Ammon's horn (tissue), 1 donor: ENCODE measurements at regions not wholly inside any gene's neighbourhood (a gene's known extent, or its start where the extent isn't known, plus 50 kb on each side); places are given as distances from the start of the nearest gene placed in this dataset.

Experiments
- DNase-seq: peaks from one replicate; pipeline ENCODE4 v3.0.0-alpha.2; 2016; ENCODE audit warnings: low spot score

- DNase-seq: no peak
Observed at GRCh38 chr18:22330508-22330907, 87.2 kb downstream of the CTAGE1 start.

GRCh38 chr18:22325396-22325795, 92.3 kb downstream of the CTAGE1 start:
- DNase-seq: no peak

DNA sequence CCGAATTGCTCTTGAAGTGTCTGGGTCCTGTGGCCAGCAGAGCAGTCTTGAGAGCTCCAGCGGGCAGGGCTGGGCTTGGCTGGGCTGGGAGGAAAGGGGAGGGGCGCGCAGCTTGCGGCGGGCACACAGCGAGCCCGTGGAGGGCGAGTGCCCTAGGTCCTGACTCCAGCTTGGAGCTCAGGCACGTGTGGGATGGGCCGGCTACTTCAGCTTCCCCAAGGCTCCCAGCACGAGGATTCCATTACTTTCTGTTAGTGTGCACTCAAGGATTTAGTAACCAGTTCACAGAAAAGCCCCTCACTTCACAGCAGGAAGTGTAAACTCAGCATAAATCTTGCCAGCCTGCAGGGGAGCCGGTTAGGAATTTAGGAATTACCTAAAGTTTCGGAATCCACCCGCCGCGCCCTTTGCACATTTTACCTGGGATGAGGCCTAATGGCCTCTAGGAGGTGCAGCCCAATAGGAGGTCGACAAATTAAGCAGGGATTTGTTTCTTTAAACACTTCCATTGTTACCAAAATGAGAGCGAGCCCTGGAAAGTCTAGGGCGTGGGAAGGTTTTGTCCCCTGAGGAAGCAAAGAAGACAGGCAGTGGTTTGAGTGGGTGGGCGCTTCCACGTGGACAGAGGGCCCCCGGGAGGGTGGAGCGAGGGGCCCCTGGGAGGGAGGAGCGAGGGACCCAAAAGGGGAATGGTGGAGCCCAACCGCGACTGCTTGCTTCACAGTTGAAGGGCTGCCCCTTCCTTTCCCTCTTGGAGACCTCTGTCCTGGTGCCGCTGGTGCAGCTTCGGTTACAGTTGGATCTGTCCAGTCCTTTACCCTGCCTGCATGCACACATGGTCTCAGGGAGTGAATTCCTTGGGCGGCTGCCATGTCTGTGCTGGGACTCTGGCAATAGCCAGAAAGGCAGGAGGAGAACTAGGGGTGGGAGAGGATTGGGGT, 93.3 kb downstream of the CTAGE1 start:
- DNase-seq: peak; percentile 26

- DNase-seq: no peak
Observed at GRCh38 chr18:22322243-22322691, 95.4 kb downstream of the CTAGE1 start.

GRCh38 chr18:22320771-22321170, 96.9 kb downstream of the CTAGE1 start:
- DNase-seq: no peak

DNA sequence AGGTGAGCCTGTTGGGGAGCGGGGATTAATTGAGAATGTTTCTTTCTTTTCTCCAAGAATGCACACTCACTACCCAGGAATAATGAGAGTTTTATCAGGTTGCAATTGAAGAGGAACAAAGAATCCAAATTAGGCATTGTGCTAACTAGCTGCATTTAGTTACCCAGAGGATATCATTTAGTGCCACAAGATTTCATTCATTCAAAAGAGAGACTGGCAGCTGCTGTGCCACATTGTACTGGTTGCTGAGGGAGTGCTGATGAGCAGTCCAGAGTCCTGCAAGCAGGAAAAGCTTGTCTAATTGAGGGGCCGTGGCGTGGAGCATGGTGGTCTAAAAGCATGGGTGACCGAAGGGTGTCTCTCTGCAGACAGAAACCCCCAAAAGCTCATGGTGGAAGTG, 97.6 kb downstream of the CTAGE1 start:
- DNase-seq: no peak

- no peak for DNase-seq
Observed at GRCh38 chr18:22318745-22319407, 98.8 kb downstream of the CTAGE1 start.

- DNase-seq: no peak
Observed at GRCh38 chr18:22314420-22314819, 103.3 kb downstream of the CTAGE1 start.

DNA sequence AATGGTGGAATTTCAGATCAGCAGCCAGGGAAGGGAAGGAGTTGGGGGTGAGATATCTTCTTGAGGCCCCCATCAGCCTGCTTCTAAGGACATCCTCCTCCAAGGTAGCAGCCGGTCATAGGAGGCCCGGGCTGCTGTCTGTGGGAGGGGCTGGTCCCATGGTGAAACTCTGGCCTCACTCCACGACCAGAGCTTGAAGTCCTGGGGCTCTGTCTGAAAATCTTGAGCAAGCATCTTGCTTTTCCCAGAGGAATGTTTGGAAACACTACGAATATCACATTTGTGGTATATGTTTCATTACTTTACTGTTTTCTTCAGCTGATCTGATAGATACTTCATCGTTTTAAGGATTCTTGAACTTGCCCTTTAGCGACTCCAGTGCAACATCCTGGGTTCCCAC, 103.7 kb downstream of the CTAGE1 start:
- DNase-seq: no peak

- DNase-seq: no peak
Observed at GRCh38 chr18:22311301-22311700, 106.4 kb downstream of the CTAGE1 start.

GRCh38 chr18:22309191-22309590, 108.5 kb downstream of the CTAGE1 start:
- DNase-seq: no peak

- DNase-seq: no peak
Observed at GRCh38 chr18:22307528-22307927, 110.2 kb downstream of the CTAGE1 start.

GRCh38 chr18:22303927-22304326, 113.8 kb downstream of the CTAGE1 start:
- no peak for DNase-seq

DNA sequence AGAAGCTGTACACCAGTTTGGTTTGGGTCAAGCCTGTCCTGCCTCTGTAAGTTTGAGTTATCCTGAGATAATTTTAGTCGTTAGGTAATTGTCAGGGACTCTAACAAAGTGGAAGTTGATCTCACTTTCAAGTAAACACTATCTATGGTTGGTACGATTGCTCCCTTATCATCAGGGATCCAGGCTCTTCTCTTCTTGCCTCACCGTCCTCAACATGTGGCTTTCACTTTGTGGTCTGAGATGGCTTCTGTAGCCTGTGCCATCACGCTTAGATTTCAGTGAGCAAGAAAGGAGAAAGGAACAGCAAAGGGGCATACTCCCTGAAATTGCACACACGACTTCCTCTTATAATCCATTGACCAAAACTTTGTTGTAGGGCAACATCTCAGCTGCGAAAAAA, 115.6 kb downstream of the CTAGE1 start:
- no peak for DNase-seq

DNA sequence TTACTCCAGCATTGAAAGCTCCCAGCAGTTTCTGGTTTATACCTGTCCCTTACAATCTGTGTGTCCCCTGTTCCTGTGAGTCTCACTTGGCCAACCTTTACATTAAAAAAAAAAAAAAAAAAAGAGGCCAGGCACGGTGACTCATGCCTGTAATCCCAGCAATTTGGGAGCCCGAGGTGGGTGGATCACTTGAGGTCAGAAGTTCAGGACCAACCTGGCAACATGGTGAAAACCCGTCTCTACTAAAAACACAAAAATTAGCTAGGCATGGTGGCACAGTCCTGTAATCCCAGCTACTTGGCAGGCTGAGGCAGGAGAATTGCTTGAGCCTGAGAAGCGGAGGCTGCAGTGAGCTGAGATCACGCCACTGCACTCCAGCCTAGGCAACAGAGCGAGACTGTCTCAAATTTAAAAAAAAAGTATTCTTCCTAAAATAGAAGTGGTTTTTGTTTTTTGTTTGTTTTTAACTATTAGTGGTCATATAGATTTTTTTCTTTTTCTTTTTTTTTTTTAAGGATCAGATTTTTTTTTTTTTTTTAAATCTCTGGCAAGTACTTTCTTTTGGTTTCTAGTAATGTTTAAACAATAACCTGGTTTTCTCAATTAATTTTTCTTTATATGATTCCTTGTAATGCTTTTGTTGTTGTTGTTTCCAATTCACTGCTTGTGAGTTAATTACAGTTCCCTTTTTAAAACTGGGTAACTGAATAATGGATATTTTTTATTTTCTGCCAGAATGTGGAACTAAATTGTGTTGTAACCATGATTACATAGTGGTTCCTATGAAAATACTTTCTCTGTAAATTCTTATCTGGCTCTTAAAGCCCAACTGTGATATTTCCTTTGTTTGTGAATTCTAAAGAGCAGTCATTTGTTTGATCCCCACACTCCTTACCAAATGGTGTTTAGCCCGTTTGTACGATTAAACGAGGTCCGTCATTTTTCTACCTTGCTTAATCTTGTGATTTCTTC, 116.8 kb downstream of the CTAGE1 start:
- no peak for DNase-seq

- no peak for DNase-seq
Observed at GRCh38 chr18:22297008-22297407, 120.7 kb downstream of the CTAGE1 start.

- DNase-seq: no peak
Observed at GRCh38 chr18:22296304-22296703, 121.4 kb downstream of the CTAGE1 start.

GRCh38 chr18:22293417-22293816, 124.0 kb downstream of the GATA6 start:
- DNase-seq: no peak

- DNase-seq: no peak
Observed at GRCh38 chr18:22290004-22290403, 120.6 kb downstream of the GATA6 start.

GRCh38 chr18:22286585-22286984, 117.2 kb downstream of the GATA6 start:
- DNase-seq: no peak

GRCh38 chr18:22285361-22286140, 116.2 kb downstream of the GATA6 start:
- no peak for DNase-seq
